ENCODE measurements at regions not wholly inside any gene's neighbourhood (a gene's known extent, or its start where the extent isn't known, plus 50 kb on each side); places are given as distances from the start of the nearest gene placed in this dataset.

GRCh38 chr10:36251068-36251467, 609.0 kb upstream of the FZD8 start:
- no peaks in the 10 kb centered on the region for H3K4me1 ChIP-seq (ENCODE audit: low read depth)
- TF ChIP-seq, protein P1, sequence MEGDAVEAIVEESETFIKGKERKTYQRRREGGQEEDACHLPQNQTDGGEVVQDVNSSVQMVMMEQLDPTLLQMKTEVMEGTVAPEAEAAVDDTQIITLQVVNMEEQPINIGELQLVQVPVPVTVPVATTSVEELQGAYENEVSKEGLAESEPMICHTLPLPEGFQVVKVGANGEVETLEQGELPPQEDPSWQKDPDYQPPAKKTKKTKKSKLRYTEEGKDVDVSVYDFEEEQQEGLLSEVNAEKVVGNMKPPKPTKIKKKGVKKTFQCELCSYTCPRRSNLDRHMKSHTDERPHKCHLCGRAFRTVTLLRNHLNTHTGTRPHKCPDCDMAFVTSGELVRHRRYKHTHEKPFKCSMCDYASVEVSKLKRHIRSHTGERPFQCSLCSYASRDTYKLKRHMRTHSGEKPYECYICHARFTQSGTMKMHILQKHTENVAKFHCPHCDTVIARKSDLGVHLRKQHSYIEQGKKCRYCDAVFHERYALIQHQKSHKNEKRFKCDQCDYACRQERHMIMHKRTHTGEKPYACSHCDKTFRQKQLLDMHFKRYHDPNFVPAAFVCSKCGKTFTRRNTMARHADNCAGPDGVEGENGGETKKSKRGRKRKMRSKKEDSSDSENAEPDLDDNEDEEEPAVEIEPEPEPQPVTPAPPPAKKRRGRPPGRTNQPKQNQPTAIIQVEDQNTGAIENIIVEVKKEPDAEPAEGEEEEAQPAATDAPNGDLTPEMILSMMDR (IDR thresholded peaks at IDR 0.05): no peak
- H3K9me3 ChIP-seq: peaks cover 2% of the 10 kb centered on the region
- H3K36me3 ChIP-seq (ENCODE audit: low read depth): no peaks in the 10 kb centered on the region
- intact Hi-C loops (cut with DNase I, micrococcal nuclease): no loop called here
- ATAC-seq (no peak), DNase-seq (no peak)
- H3K4me3 ChIP-seq: no peak overlapping the region

GRCh38 chr10:36248304-36248981, 606.3 kb upstream of the FZD8 start:
- no peaks in the 10 kb centered on the region for H3K36me3 ChIP-seq (ENCODE audit: low read depth)
- H3K9me3 ChIP-seq: peaks cover 11% of the 10 kb centered on the region
- H3K4me1 ChIP-seq (ENCODE audit: low read depth): no peaks in the 10 kb centered on the region
- no peak overlapping the region for H3K4me3 ChIP-seq
- ATAC-seq (no peak), DNase-seq (no peak)
- TF ChIP-seq, protein P1 (IDR thresholded peaks at IDR 0.05): no peak
- intact Hi-C loops (cut with DNase I, micrococcal nuclease): no loop called here

GRCh38 chr10:36247478-36247877, 605.4 kb upstream of the FZD8 start:
- no peak for ATAC-seq

GRCh38 chr10:36236931-36237330, 594.8 kb upstream of the FZD8 start:
- TF ChIP-seq, protein P1 (IDR thresholded peaks at IDR 0.05): no peak
- H3K36me3 ChIP-seq (ENCODE audit: low read depth): no peaks in the 10 kb centered on the region
- no peak overlapping the region for H3K4me3 ChIP-seq
- ATAC-seq (no peak), DNase-seq (no peak)
- H3K9me3 ChIP-seq: peaks cover 11% of the 10 kb centered on the region
- no peaks in the 10 kb centered on the region for H3K4me1 ChIP-seq (ENCODE audit: low read depth)
- intact Hi-C loops (cut with DNase I, micrococcal nuclease): no loop called here

More at GRCh38 chr10:36247478-36247877, 605.4 kb upstream of the FZD8 start:
- Histone ChIP-seq H3K4me1 (ENCODE audit: low read depth) (no peaks in the 10 kb centered on the region), H3K9me3 (peaks cover 11% of the 10 kb centered on the region), H3K4me3 (no peak overlapping the region), H3K36me3 (ENCODE audit: low read depth) (no peaks in the 10 kb centered on the region)
- no peak for DNase-seq
- TF ChIP-seq, protein P1 (IDR thresholded peaks at IDR 0.05): no peak
- intact Hi-C loops (cut with DNase I, micrococcal nuclease): no loop called here

- DNase-seq (no peak), ATAC-seq (no peak)
- peaks cover 8% of the 10 kb centered on the region for H3K9me3 ChIP-seq
- H3K4me3 ChIP-seq: no peak overlapping the region
- no peaks in the 10 kb centered on the region for H3K4me1 ChIP-seq (ENCODE audit: low read depth)
- TF ChIP-seq, protein P1 (IDR thresholded peaks at IDR 0.05): no peak
- intact Hi-C loops (cut with DNase I, micrococcal nuclease): no loop called here
- no peaks in the 10 kb centered on the region for H3K36me3 ChIP-seq (ENCODE audit: low read depth)
Measured at GRCh38 chr10:36236341-36236740, 594.2 kb upstream of the FZD8 start.

- H3K9me3 ChIP-seq: peaks cover 5% of the 10 kb centered on the region
- no peak overlapping the region for H3K4me3 ChIP-seq
- intact Hi-C loops (cut with DNase I, micrococcal nuclease): no loop called here
- DNase-seq (no peak), ATAC-seq (no peak)
- TF ChIP-seq, protein P1 (IDR thresholded peaks at IDR 0.05): no peak
- H3K36me3 ChIP-seq (ENCODE audit: low read depth): no peaks in the 10 kb centered on the region
- no peaks in the 10 kb centered on the region for H3K4me1 ChIP-seq (ENCODE audit: low read depth)
Measured at GRCh38 chr10:36232935-36233334, 590.8 kb upstream of the FZD8 start.
